ENCODE measurements at regions not wholly inside any gene's neighbourhood (a gene's known extent, or its start where the extent isn't known, plus 50 kb on each side); places are given as distances from the start of the nearest gene placed in this dataset.

DNA sequence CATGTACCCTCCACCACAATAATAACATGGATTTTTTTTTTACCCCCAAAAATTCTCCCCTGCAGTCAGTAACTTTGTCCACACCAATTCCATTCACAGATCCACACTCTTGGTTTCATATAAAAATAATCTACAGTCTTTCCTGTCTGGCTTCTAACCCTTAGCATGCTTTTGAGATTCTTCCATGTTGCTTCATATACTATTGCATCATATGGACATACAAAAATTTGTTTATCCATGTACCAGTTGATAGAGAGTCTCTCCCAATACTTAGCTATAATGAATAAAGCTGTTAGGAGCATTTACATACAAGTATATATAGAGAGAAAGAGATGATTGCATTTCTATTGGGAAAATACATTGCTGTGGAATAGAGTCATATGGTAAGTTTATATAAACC, 575.0 kb downstream of the XPNPEP1 start:
- TF ChIP-seq SP1 (IDR thresholded peaks at IDR 0.05) (no peak), TARDBP (IDR thresholded peaks at IDR 0.05) (no peak), BHLHE40 (IDR thresholded peaks at IDR 0.05; ENCODE audit: borderline replicate concordance) (no peak), L3MBTL2 (conservative IDR thresholded peaks at IDR 0.05) (no peak), FOXA1 (IDR thresholded peaks at IDR 0.05) (no peak), ELF4 (IDR thresholded peaks at IDR 0.05) (no peak), HDGF (IDR thresholded peaks at IDR 0.05; ENCODE audit: borderline replicate concordance) (no peak), SUZ12 (IDR thresholded peaks at IDR 0.05) (no peak), FOXM1 (IDR thresholded peaks at IDR 0.05; ENCODE audit: borderline replicate concordance) (no peak)
- TF ChIP-seq, protein P1, sequence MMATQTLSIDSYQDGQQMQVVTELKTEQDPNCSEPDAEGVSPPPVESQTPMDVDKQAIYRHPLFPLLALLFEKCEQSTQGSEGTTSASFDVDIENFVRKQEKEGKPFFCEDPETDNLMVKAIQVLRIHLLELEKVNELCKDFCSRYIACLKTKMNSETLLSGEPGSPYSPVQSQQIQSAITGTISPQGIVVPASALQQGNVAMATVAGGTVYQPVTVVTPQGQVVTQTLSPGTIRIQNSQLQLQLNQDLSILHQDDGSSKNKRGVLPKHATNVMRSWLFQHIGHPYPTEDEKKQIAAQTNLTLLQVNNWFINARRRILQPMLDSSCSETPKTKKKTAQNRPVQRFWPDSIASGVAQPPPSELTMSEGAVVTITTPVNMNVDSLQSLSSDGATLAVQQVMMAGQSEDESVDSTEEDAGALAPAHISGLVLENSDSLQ (IDR thresholded peaks at IDR 0.05), result no peak

Measured in HEK293T (cell line).